Neutrophil (primary cell): ENCODE measurements at regions not wholly inside any gene's neighbourhood (a gene's known extent, or its start where the extent isn't known, plus 50 kb on each side); places are given as distances from the start of the nearest gene placed in this dataset.

Experiments used
- H3K27ac ChIP-seq: fragments of 200-600 bp; sonication (generic); 2 replicates; pipeline ENCODE4 v1.5.1; 2016; ENCODE audit warnings: mild to moderate bottlenecking, moderate library complexity
- H3K27me3 ChIP-seq: fragments of 200-600 bp; sonication (generic); 2 replicates; pipeline ENCODE4 v1.6.0; 2016; ENCODE audit warnings: mild to moderate bottlenecking
- H3K36me3 ChIP-seq: fragments of 200-600 bp; sonication (generic); 2 replicates; pipeline ENCODE4 v1.5.1; 2017
- H3K4me1 ChIP-seq, 2 experiments: fragments of 200-600 bp in 1 of 2; sonication (generic) in 1 of 2; 1 replicate in 1 of 2; 2 replicates in 1 of 2; pipeline versions ENCODE4 v1.5.1 to v1.6.1; 2013 to 2016; ENCODE audit warnings: low read depth in 1 of 2, low read length in 1 of 2, mild to moderate bottlenecking in 1 of 2, moderate library complexity in 1 of 2; ENCODE audit not compliant: control insufficient read depth in 1 of 2, insufficient read depth in 1 of 2
- H3K4me3 ChIP-seq, 2 experiments: fragments of 200-600 bp in 1 of 2; sonication (generic) in 1 of 2; 1 replicate in 1 of 2; 2 replicates in 1 of 2; pipeline ENCODE4 v1.5.1; 2013 to 2016; ENCODE audit warnings: low read depth in 1 of 2, low read length in 1 of 2, mild to moderate bottlenecking in 1 of 2, moderate library complexity in 1 of 2
- H3K9me3 ChIP-seq: fragments of 200-600 bp; sonication (generic); 2 replicates; pipeline ENCODE4 v1.5.1; 2016
- TF ChIP-seq, protein P1 (sequence below): fragments of 200-600 bp; sonication (generic); IDR thresholded peaks from 2 replicates; pipeline ENCODE4 v1.5.1; 2016; ENCODE audit warnings: antibody characterized with exemption

DNA sequence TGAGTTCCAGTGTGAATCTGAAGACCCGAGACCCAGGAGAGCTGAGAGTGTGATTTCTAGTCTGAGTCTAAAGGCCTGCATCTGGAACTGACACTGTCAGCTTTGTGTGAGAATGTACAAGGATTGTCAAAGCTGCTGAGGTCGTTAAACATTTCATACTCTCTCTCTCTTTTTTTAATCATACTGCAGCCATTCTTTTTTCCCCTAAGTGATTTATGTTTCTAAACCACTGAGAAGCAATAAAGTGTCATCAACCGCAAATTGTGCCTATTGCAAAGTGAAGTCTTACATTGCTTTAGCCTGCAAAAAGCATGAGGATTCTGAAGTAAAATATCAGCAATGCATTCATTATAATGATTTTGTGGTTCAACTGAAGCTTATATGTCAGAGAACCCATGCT is 106.0 kb downstream of the ASMT start:
- no peak overlapping the region for H3K27ac ChIP-seq
- no peak overlapping the region for H3K4me3 ChIP-seq
- H3K27me3 ChIP-seq: no peaks in the 10 kb centered on the region
- no peaks in the 10 kb centered on the region for H3K4me1 ChIP-seq
- H3K36me3 ChIP-seq: no peaks in the 10 kb centered on the region
- TF ChIP-seq, protein P1, sequence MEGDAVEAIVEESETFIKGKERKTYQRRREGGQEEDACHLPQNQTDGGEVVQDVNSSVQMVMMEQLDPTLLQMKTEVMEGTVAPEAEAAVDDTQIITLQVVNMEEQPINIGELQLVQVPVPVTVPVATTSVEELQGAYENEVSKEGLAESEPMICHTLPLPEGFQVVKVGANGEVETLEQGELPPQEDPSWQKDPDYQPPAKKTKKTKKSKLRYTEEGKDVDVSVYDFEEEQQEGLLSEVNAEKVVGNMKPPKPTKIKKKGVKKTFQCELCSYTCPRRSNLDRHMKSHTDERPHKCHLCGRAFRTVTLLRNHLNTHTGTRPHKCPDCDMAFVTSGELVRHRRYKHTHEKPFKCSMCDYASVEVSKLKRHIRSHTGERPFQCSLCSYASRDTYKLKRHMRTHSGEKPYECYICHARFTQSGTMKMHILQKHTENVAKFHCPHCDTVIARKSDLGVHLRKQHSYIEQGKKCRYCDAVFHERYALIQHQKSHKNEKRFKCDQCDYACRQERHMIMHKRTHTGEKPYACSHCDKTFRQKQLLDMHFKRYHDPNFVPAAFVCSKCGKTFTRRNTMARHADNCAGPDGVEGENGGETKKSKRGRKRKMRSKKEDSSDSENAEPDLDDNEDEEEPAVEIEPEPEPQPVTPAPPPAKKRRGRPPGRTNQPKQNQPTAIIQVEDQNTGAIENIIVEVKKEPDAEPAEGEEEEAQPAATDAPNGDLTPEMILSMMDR: no peak
- H3K9me3 ChIP-seq: no peaks in the 10 kb centered on the region

DNA sequence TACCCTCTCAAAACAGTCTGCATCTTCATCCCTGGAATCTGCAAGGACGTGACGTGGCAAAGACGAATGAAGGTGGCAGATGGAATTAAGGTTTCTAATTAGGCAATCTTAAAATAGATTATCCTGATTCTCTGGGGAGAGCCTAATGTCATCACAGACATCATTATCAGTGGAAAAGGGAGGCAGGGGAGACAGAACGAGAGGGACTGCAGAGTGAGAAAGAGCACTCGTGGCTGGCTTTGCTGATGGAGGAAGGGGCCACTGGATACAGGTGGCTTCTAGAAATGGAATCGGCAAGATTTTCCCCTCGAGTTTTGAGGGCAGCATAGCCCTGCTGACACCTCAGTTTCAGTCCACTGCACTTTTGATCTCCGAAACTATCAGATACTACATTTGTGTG is 110.6 kb downstream of the ASMT start:
- no peak overlapping the region for H3K4me3 ChIP-seq
- H3K27me3 ChIP-seq: no peaks in the 10 kb centered on the region
- TF ChIP-seq, protein P1: no peak
- H3K4me1 ChIP-seq: no peaks in the 10 kb centered on the region
- no peaks in the 10 kb centered on the region for H3K36me3 ChIP-seq
- H3K9me3 ChIP-seq: no peaks in the 10 kb centered on the region
- no peak overlapping the region for H3K27ac ChIP-seq

DNA sequence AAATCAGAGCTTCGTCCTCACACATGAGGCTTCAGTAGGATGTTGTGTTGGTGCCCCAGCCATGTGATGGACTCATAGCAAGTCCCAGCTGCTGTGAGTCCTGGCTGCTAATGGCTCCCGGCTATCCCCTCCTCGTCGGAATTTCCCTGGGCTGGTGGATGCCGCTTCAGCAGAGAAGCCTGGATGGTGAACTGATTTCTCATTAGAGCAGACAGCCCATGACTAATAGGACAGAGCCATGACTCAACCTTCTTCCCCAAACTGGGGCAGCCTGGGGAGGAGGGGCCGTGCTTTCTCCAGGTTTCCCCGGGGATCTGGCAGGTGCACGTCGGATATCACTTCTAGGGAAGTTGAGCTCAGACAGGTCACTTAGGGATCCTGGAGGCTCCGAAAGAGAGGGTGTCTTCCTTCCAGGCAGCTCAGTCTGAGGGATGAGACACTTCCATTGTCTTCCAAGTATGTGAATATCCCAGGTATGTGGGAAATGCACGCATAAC is 112.7 kb downstream of the ASMT start:
- H3K4me1 ChIP-seq: no peaks in the 10 kb centered on the region
- no peaks in the 10 kb centered on the region for H3K36me3 ChIP-seq
- TF ChIP-seq, protein P1: no peak

DNA sequence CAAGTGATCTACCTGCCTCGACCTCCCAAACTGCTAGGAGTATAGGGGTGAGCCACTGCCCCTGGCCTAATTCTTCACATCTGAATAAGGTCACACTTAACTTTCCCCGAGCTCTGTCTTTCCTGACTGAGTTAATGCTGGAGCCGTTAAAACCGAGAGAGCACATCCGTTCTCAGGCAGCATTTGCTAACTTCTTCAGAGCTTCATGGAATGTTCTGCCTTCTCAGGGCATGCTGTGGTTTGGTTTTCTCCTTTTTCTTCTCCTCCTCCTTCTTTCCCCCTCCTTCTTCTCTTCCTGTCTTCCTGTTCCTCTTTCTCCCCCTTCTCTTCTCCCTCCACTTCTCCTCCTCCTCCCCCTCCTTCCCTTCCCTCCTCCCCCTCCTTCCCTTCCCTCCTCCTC is 119.9 kb downstream of the ASMT start:
- no peaks in the 10 kb centered on the region for H3K4me1 ChIP-seq
- TF ChIP-seq, protein P1: no peak
- H3K4me3 ChIP-seq: no peak overlapping the region
- no peaks in the 10 kb centered on the region for H3K36me3 ChIP-seq
- no peak overlapping the region for H3K27ac ChIP-seq
- no peaks in the 10 kb centered on the region for H3K9me3 ChIP-seq
- no peaks in the 10 kb centered on the region for H3K27me3 ChIP-seq

More for the DNA sequence above, 112.7 kb downstream of the ASMT start:
- H3K27me3 ChIP-seq: no peaks in the 10 kb centered on the region
- H3K9me3 ChIP-seq: no peaks in the 10 kb centered on the region
- no peak overlapping the region for H3K4me3 ChIP-seq
- no peak overlapping the region for H3K27ac ChIP-seq

DNA sequence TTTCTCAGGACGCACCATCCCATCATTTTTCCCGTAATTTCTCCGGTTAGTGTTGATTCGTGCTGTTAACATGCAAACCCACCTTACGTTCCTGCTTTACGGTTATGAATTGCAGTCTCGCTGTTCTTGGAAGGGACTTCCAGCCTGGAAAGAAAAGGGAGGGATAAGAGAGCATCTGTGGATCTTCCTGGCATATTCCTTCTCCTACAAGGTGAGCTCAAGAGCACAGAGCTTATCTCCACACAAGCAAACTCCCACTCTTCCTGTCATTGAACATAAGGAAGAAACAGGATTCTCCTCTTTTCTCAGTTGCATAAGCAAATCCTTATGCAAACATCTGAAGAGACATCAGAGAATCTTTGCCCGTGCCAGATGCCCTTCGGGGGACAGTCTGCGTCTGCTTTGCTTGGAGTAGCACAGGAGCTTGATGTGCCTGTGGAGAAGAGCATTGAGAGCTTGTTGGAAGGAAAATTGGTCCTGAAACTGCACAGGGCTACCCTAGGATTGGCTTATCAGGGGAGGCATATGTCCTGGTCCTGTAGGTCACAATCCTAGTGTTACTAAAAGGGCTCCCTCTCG is 127.0 kb downstream of the ASMT start:
- no peak overlapping the region for H3K27ac ChIP-seq
- H3K9me3 ChIP-seq: no peaks in the 10 kb centered on the region
- H3K27me3 ChIP-seq: no peaks in the 10 kb centered on the region
- no peaks in the 10 kb centered on the region for H3K36me3 ChIP-seq
- no peaks in the 10 kb centered on the region for H3K4me1 ChIP-seq
- no peak overlapping the region for H3K4me3 ChIP-seq
- TF ChIP-seq, protein P1: no peak
